HFFc6 (cell line): ENCODE measurements at regions not wholly inside any gene's neighbourhood (a gene's known extent, or its start where the extent isn't known, plus 50 kb on each side); places are given as distances from the start of the nearest gene placed in this dataset.

ENCODE experiments used
- DNase-seq: peaks from one replicate; pipeline ENCODE4 v3.0.0-alpha.2; 2018
- H3K27ac Mint-ChIP-seq: 2 replicates; pipeline ENCODE4 v1.8.0; 2020; ENCODE audit warnings: mild to moderate bottlenecking, mixed read lengths
- H3K27me3 Mint-ChIP-seq: 2 replicates; pipeline ENCODE4 v1.8.0; 2021; ENCODE audit warnings: mild to moderate bottlenecking, moderate library complexity, mixed read lengths; ENCODE audit not compliant: insufficient read depth
- H3K36me3 Mint-ChIP-seq: 2 replicates; pipeline ENCODE4 v1.8.0; 2021; ENCODE audit warnings: low read depth, mixed read lengths
- H3K4me1 Mint-ChIP-seq: 2 replicates; pipeline ENCODE4 v1.8.0; 2020; ENCODE audit warnings: low read depth, mixed read lengths
- H3K4me3 Mint-ChIP-seq: 2 replicates; pipeline ENCODE4 v1.8.0; 2020; ENCODE audit warnings: mild to moderate bottlenecking, moderate library complexity, mixed read lengths
- H3K9me3 Mint-ChIP-seq: 2 replicates; pipeline ENCODE4 v1.8.0; 2020; ENCODE audit warnings: mild to moderate bottlenecking, mixed read lengths
- CTCF ChIP-seq: fragments of 200-600 bp; sonication (generic); IDR thresholded peaks from 2 replicates; pipeline ENCODE4 v1.5.0; 2021; ENCODE audit warnings: antibody characterized with exemption, mild to moderate bottlenecking

- Mint-ChIP-seq H3K27ac (no peak overlapping the region), H3K36me3 (no peaks in the 10 kb centered on the region), H3K9me3 (no peaks in the 10 kb centered on the region), H3K4me1 (no peaks in the 10 kb centered on the region), H3K27me3 (peaks cover 21% of the 10 kb centered on the region; the same call in 1 of the 2 replicates), H3K4me3 (no peak overlapping the region)
- DNase-seq: no peak
- TF ChIP-seq CTCF: no peak
These were observed 190.2 kb downstream of the KLF13 start for GRCh38 chr15:31516874-31517273.

- no peak for TF ChIP-seq CTCF
- Mint-ChIP-seq H3K27me3 (peaks cover 20% of the 10 kb centered on the region; the same call in 1 of the 2 replicates), H3K9me3 (no peaks in the 10 kb centered on the region), H3K4me3 (no peak overlapping the region), H3K4me1 (no peaks in the 10 kb centered on the region), H3K36me3 (no peaks in the 10 kb centered on the region), H3K27ac (no peak overlapping the region)
- DNase-seq: no peak
These were observed 191.1 kb downstream of the KLF13 start for GRCh38 chr15:31517711-31518110.

GRCh38 chr15:31522028-31522427 is 195.4 kb downstream of the KLF13 start:
- Mint-ChIP-seq H3K4me3 (no peak overlapping the region), H3K36me3 (no peaks in the 10 kb centered on the region), H3K9me3 (no peaks in the 10 kb centered on the region), H3K27me3 (peaks cover 14% of the 10 kb centered on the region), H3K27ac (no peak overlapping the region), H3K4me1 (no peaks in the 10 kb centered on the region)
- no peak for DNase-seq
- TF ChIP-seq CTCF: no peak

GRCh38 chr15:31523027-31523654 is 196.5 kb downstream of the KLF13 start:
- H3K9me3 Mint-ChIP-seq: no peaks in the 10 kb centered on the region
- no peak for DNase-seq
- no peaks in the 10 kb centered on the region for H3K4me1 Mint-ChIP-seq
- TF ChIP-seq CTCF: no peak
- no peak overlapping the region for H3K27ac Mint-ChIP-seq
- H3K27me3 Mint-ChIP-seq: peaks cover 24% of the 10 kb centered on the region
- H3K36me3 Mint-ChIP-seq: no peaks in the 10 kb centered on the region
- no peak overlapping the region for H3K4me3 Mint-ChIP-seq

GRCh38 chr15:31523655-31524049 is 197.0 kb downstream of the KLF13 start:
- Mint-ChIP-seq H3K4me1 (no peaks in the 10 kb centered on the region), H3K27ac (no peak overlapping the region), H3K9me3 (no peaks in the 10 kb centered on the region), H3K4me3 (no peak overlapping the region), H3K27me3 (peaks cover 24% of the 10 kb centered on the region), H3K36me3 (no peaks in the 10 kb centered on the region)
- no peak for DNase-seq
- no peak for TF ChIP-seq CTCF
